ENCODE measurements at regions not wholly inside any gene's neighbourhood (a gene's known extent, or its start where the extent isn't known, plus 50 kb on each side); places are given as distances from the start of the nearest gene placed in this dataset.

- no peaks in the 10 kb centered on the region for H3K9me2 ChIP-seq (ENCODE audit: insufficient read depth, low read length)
- H3F3A ChIP-seq (ENCODE audit: insufficient read depth, low read length, poor library complexity, severe bottlenecking) = no peaks in the 10 kb centered on the region
- H3K79me2 ChIP-seq (replicated peaks; ENCODE audit: insufficient read depth, low read length) = no peaks in the 10 kb centered on the region
- no peak overlapping the region for H3K4me3 ChIP-seq (ENCODE audit: low read length)
- no peak overlapping the region for H2AFZ ChIP-seq (ENCODE audit: low read depth, low read length)
- TF ChIP-seq EP300 (conservative IDR thresholded peaks at IDR 0.05; ENCODE audit: poor library complexity, severe bottlenecking) (no peak), MXI1 (conservative IDR thresholded peaks at IDR 0.05; ENCODE audit: poor library complexity, severe bottlenecking) (no peak), RAD21 (conservative IDR thresholded peaks at IDR 0.05) (no peak), SMC3 (conservative IDR thresholded peaks at IDR 0.05; ENCODE audit: poor library complexity) (no peak), TAF1 (IDR thresholded peaks at IDR 0.05; ENCODE audit: low read depth) (no peak), POLR2AphosphoS5 (IDR thresholded peaks at IDR 0.05) (no peak), CTCF (IDR thresholded peaks at IDR 0.05; ENCODE audit: poor library complexity, severe bottlenecking) (no peak), EZH2 (IDR thresholded peaks at IDR 0.05; ENCODE audit: borderline replicate concordance, insufficient read depth, low read length, poor library complexity, severe bottlenecking) (no peak), REST (IDR thresholded peaks at IDR 0.05; ENCODE audit: borderline replicate concordance) (no peak)
- no peak overlapping the region for H3K4me2 ChIP-seq (ENCODE audit: low read length)
- H3K27ac ChIP-seq (ENCODE audit: low read length) = no peak overlapping the region
- no peaks in the 10 kb centered on the region for H3K27me3 ChIP-seq (ENCODE audit: insufficient read depth, low read depth, low read length)
- H3K9ac ChIP-seq (ENCODE audit: low read length) = no peak overlapping the region
- no peaks in the 10 kb centered on the region for H4K20me1 ChIP-seq (ENCODE audit: insufficient read depth)
- no peaks in the 10 kb centered on the region for H3K9me3 ChIP-seq (ENCODE audit: low read length)
- H3K36me3 ChIP-seq (ENCODE audit: insufficient read depth, low read length) = no peaks in the 10 kb centered on the region
Measured at GRCh38 chr4:12126474-12126873, 697.8 kb upstream of the HS3ST1 start.

GRCh38 chr4:12124138-12124537, 695.4 kb upstream of the HS3ST1 start:
- no peaks in the 10 kb centered on the region for H3K27me3 ChIP-seq (ENCODE audit: insufficient read depth, low read depth, low read length)
- H3K79me2 ChIP-seq (replicated peaks; ENCODE audit: insufficient read depth, low read length) = no peaks in the 10 kb centered on the region
- H2AFZ ChIP-seq (ENCODE audit: low read depth, low read length) = no peak overlapping the region
- no peaks in the 10 kb centered on the region for H4K20me1 ChIP-seq (ENCODE audit: insufficient read depth)
- TF ChIP-seq MXI1 (conservative IDR thresholded peaks at IDR 0.05; ENCODE audit: poor library complexity, severe bottlenecking) (no peak), SMC3 (conservative IDR thresholded peaks at IDR 0.05; ENCODE audit: poor library complexity) (no peak), EZH2 (IDR thresholded peaks at IDR 0.05; ENCODE audit: borderline replicate concordance, insufficient read depth, low read length, poor library complexity, severe bottlenecking) (no peak), REST (IDR thresholded peaks at IDR 0.05; ENCODE audit: borderline replicate concordance) (no peak), CTCF (IDR thresholded peaks at IDR 0.05; ENCODE audit: poor library complexity, severe bottlenecking) (no peak), POLR2AphosphoS5 (IDR thresholded peaks at IDR 0.05) (no peak), RAD21 (conservative IDR thresholded peaks at IDR 0.05) (no peak), EP300 (conservative IDR thresholded peaks at IDR 0.05; ENCODE audit: poor library complexity, severe bottlenecking) (no peak)
- no peaks in the 10 kb centered on the region for H3K9me2 ChIP-seq (ENCODE audit: insufficient read depth, low read length)
- H3K4me2 ChIP-seq (ENCODE audit: low read length) = no peak overlapping the region
- no peaks in the 10 kb centered on the region for H3F3A ChIP-seq (ENCODE audit: insufficient read depth, low read length, poor library complexity, severe bottlenecking)
- H3K4me3 ChIP-seq (ENCODE audit: low read length) = no peak overlapping the region
- H3K36me3 ChIP-seq (ENCODE audit: insufficient read depth, low read length) = no peaks in the 10 kb centered on the region
- no peak overlapping the region for H3K27ac ChIP-seq (ENCODE audit: low read length)
- H3K9ac ChIP-seq (ENCODE audit: low read length) = no peak overlapping the region
- no peaks in the 10 kb centered on the region for H3K9me3 ChIP-seq (ENCODE audit: low read length)
